HCT116 (cell line): ENCODE measurements at regions not wholly inside any gene's neighbourhood (a gene's known extent, or its start where the extent isn't known, plus 50 kb on each side); places are given as distances from the start of the nearest gene placed in this dataset.
A peak's percentile ranks its signal among the peaks of the same experiment; 100 is the strongest.

Source experiments
- ATAC-seq: fragments of 200-7000 bp; cut with Tn5 transposase; 2 replicates; pipeline ENCODE4 v1.9.1; 2020; ENCODE audit warnings: mild to moderate bottlenecking, moderate library complexity
- BruUV-seq: library from RNA; stranded (reverse); fragments of 400-500 nt; replicated peaks from 2 replicates; lab custom pipeline; 2021; lab: Mats Ljungman, UMichigan
- CTCF ChIA-PET: fragments of 300-600 bp; sonication (Branson Sonifier 250); formaldehyde crosslinking; loops from one replicate; lab custom pipeline; 2021; ENCODE audit warnings: antibody characterized with exemption; lab: Charles Lee
- POLR2A ChIA-PET: fragments of 300-600, 350-600 bp; sonication (Branson Sonifier 250); formaldehyde crosslinking; loops from one replicate; lab custom pipeline; 2021; ENCODE audit warnings: antibody characterized with exemption; lab: Charles Lee
- RAD21 ChIA-PET, 2 experiments: fragments of 300-600 bp; sonication (Branson Sonifier 250); formaldehyde crosslinking; loops; one replicate each; lab custom pipeline; 2023; ENCODE audit warnings: low total read pairs in 2 of 2; ENCODE audit not compliant: uncharacterized antibody in 2 of 2, unreplicated experiment in 2 of 2, low non-redundant PET in 1 of 2; lab: Charles Lee
- DNase-seq: peaks from one replicate; pipeline ENCODE4 v3.0.0-alpha.2; 2010; ENCODE audit warnings: low read depth, low spot score
- H2AFZ ChIP-seq: fragments of 200-600 bp; shearing (Covaris generic), sonication (generic); 2 replicates; pipeline ENCODE4 v1.6.1; 2017; ENCODE audit warnings: low read depth, mixed run types, mixed read lengths, antibody characterized with exemption, low read length; ENCODE audit not compliant: poor library complexity, severe bottlenecking
- H3K27ac ChIP-seq: 2 replicates; pipeline ENCODE4 v1.5.1; 2012; ENCODE audit warnings: low read depth, low read length
- H3K27me3 ChIP-seq: fragments of 200-600 bp; sonication (generic); 2 replicates; pipeline ENCODE4 v1.6.1; 2016; ENCODE audit warnings: mixed run types, low read length, mixed read lengths; ENCODE audit not compliant: insufficient read depth
- H3K36me3 ChIP-seq, 2 experiments: fragments of 200-500 bp in 1 of 2; fragments of 200-600 bp in 1 of 2; sonication (Bioruptor generic) in 1 of 2; sonication (generic) in 1 of 2; 2 replicates each; pipeline versions ENCODE4 v1.5.1 to v1.6.1; 2014 to 2016; ENCODE audit warnings: low read length in 2 of 2, inconsistent platforms in 1 of 2, mixed read lengths in 1 of 2, mixed run types in 1 of 2; ENCODE audit not compliant: insufficient read depth in 2 of 2, control insufficient read depth in 1 of 2
- H3K4me1 ChIP-seq, 2 experiments: fragments of 200-600 bp in 1 of 2; sonication (generic) in 1 of 2; 2 replicates each; pipeline versions ENCODE4 v1.5.1 to v1.6.1; 2012 to 2017; ENCODE audit warnings: low read length in 2 of 2, inconsistent platforms in 1 of 2, mild to moderate bottlenecking in 1 of 2, mixed read lengths in 1 of 2, mixed run types in 1 of 2, moderate library complexity in 1 of 2; ENCODE audit not compliant: insufficient read depth in 2 of 2, control insufficient read depth in 1 of 2
- H3K4me2 ChIP-seq: fragments of 200-600 bp; sonication (generic); 2 replicates; pipeline ENCODE4 v1.6.1; 2017; ENCODE audit warnings: mixed run types, low read length, mixed read lengths
- H3K4me3 ChIP-seq, 2 experiments: fragments of 200-600 bp in 1 of 2; sonication (generic) in 1 of 2; replicated peaks in 1 of 2; 2 replicates each; pipeline ENCODE4 v1.5.1; 2011 to 2016; ENCODE audit warnings: low read length in 2 of 2, control low read depth in 1 of 2, low read depth in 1 of 2, mild to moderate bottlenecking in 1 of 2, mixed read lengths in 1 of 2, mixed run types in 1 of 2
- H3K79me2 ChIP-seq: fragments of 200-600 bp; sonication (generic); 2 replicates; pipeline ENCODE4 v1.6.1; 2017; ENCODE audit warnings: mild to moderate bottlenecking, mixed run types, low read length, moderate library complexity, mixed read lengths; ENCODE audit not compliant: insufficient read depth
- H3K9ac ChIP-seq: fragments of 200-600 bp; sonication (generic); 2 replicates; pipeline ENCODE4 v1.6.1; 2016; ENCODE audit warnings: low read length, mixed read lengths
- H3K9me2 ChIP-seq: fragments of 200-600 bp; sonication (generic), shearing (Covaris generic); 2 replicates; pipeline ENCODE4 v1.6.1; 2017; ENCODE audit warnings: mixed run types, mild to moderate bottlenecking, moderate library complexity; ENCODE audit not compliant: insufficient read depth
- H3K9me3 ChIP-seq, 2 experiments: fragments of 200-500 bp in 1 of 2; fragments of 200-600 bp in 1 of 2; sonication (Bioruptor generic) in 1 of 2; sonication (generic) in 1 of 2; 2 replicates each; pipeline ENCODE4 v1.6.1; 2014 to 2017; ENCODE audit warnings: low read length in 2 of 2, mixed read lengths in 2 of 2, inconsistent platforms in 1 of 2, low read depth in 1 of 2, mild to moderate bottlenecking in 1 of 2, mixed run types in 1 of 2, moderate library complexity in 1 of 2; ENCODE audit not compliant: control insufficient read depth in 1 of 2, insufficient read depth in 1 of 2
- H4K20me1 ChIP-seq: fragments of 200-600 bp; sonication (generic), shearing (Covaris generic); 2 replicates; pipeline ENCODE4 v1.6.1; 2017; ENCODE audit warnings: mixed run types, mild to moderate bottlenecking, moderate library complexity; ENCODE audit not compliant: insufficient read depth
- EGR1 ChIP-seq: IDR thresholded peaks from 2 replicates; pipeline ENCODE4 v1.6.1; 2012; ENCODE audit warnings: low read depth
- FOSL1 ChIP-seq: IDR thresholded peaks from 2 replicates; pipeline ENCODE4 v1.6.1; 2012; ENCODE audit warnings: low read depth
- POLR2AphosphoS5 ChIP-seq: IDR thresholded peaks from 2 replicates; pipeline ENCODE4 v1.6.1; 2011; ENCODE audit warnings: mild to moderate bottlenecking, low read depth, low read length, moderate library complexity
- intact Hi-C: fragments of 100-400 bp; cut with micrococcal nuclease; formaldehyde crosslinking; loops from 2 replicates; pipeline ENCODE4 v1.10.0; 2022
- TF ChIP-seq, protein P1 (sequence below), 3 experiments: fragments of 200-600 bp in 1 of 3; sonication (generic) in 1 of 3; IDR thresholded peaks in 2 of 3; conservative IDR thresholded peaks in 1 of 3; 2 replicates each; pipeline ENCODE4 v1.5.1; 2012 to 2017; ENCODE audit warnings: low read depth in 2 of 3, low read length in 2 of 3, antibody characterized with exemption in 1 of 3, borderline replicate concordance in 1 of 3, control low read depth in 1 of 3, mild to moderate bottlenecking in 1 of 3, mixed read lengths in 1 of 3, mixed run types in 1 of 3, moderate library complexity in 1 of 3; ENCODE audit not compliant: insufficient read depth in 1 of 3

DNA sequence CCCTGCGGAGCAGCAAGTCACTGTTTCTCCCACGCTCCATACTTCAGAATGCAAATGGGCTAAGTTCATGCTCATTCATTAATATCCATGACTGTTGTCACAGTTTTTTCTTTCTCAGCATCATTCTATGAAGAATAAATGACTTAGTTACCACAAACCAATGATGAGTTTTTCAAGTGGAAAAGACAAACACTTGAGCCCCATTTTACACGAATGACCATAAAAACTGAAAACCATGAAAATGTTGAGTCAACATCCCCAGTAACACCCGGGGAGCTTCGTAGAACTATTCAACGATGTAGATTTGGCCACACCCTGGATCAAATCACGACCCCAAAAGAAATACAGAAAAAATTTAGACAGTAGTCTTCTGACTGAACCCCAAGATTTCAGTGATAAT is 99.8 kb upstream of the GJB6 start:
- ChIA-PET CTCF (no interaction called here), POLR2A (no interaction called here), RAD21 (no interaction called here)
- ATAC-seq: no peak
- BruUV-seq: no TSS peak
- intact Hi-C loops: no loop called here
- DNase-seq: no peak
- no peaks in the 10 kb centered on the region for H3K9me3 ChIP-seq
- no peak overlapping the region for H3K27ac ChIP-seq
- no peak for TF ChIP-seq EGR1
- H3K4me3 ChIP-seq: no peak overlapping the region
- H3K36me3 ChIP-seq: no peaks in the 10 kb centered on the region
- H3K27me3 ChIP-seq: no peaks in the 10 kb centered on the region
- H4K20me1 ChIP-seq: no peaks in the 10 kb centered on the region
- no peak overlapping the region for H3K4me2 ChIP-seq
- H3K4me1 ChIP-seq: no peaks in the 10 kb centered on the region
- H3K9ac ChIP-seq: no peak overlapping the region
- no peaks in the 10 kb centered on the region for H3K9me2 ChIP-seq
- H3K79me2 ChIP-seq: no peaks in the 10 kb centered on the region
- no peak overlapping the region for H2AFZ ChIP-seq

DNA sequence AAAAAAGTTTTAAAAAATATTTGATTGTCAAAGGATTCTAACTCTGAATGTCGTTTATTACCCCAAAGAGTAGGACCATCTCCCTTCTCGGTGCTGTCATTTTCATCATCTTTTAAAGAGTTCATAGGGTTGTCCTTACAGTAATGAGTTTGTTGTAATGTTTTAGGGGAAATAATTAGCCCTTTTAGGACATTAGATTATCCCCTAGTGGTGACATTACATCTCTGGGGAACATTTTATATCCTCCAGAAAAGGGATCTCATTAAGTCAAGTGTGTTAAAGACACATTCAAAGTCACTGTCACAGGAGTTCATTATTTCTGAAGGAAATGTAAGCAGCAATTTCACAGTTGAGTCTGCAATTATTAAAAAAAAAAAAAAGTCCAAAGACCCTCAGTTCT is 99.3 kb upstream of the GJB6 start:
- H3K9me2 ChIP-seq: no peaks in the 10 kb centered on the region
- H4K20me1 ChIP-seq: no peaks in the 10 kb centered on the region
- H3K4me2 ChIP-seq: no peak overlapping the region
- H3K9ac ChIP-seq: no peak overlapping the region
- intact Hi-C loops: no loop called here
- POLR2A ChIA-PET: no interaction called here
- H3K36me3 ChIP-seq: no peaks in the 10 kb centered on the region
- no peaks in the 10 kb centered on the region for H3K4me1 ChIP-seq
- no peaks in the 10 kb centered on the region for H3K9me3 ChIP-seq
- CTCF ChIA-PET: no interaction called here
- no peaks in the 10 kb centered on the region for H3K79me2 ChIP-seq
- ATAC-seq (no peak), DNase-seq (no peak)
- RAD21 ChIA-PET: no interaction called here
- no peak overlapping the region for H2AFZ ChIP-seq
- no peak overlapping the region for H3K4me3 ChIP-seq
- TF ChIP-seq POLR2AphosphoS5 (no peak), FOSL1 (no peak), EGR1 (no peak)
- TF ChIP-seq, protein P1, sequence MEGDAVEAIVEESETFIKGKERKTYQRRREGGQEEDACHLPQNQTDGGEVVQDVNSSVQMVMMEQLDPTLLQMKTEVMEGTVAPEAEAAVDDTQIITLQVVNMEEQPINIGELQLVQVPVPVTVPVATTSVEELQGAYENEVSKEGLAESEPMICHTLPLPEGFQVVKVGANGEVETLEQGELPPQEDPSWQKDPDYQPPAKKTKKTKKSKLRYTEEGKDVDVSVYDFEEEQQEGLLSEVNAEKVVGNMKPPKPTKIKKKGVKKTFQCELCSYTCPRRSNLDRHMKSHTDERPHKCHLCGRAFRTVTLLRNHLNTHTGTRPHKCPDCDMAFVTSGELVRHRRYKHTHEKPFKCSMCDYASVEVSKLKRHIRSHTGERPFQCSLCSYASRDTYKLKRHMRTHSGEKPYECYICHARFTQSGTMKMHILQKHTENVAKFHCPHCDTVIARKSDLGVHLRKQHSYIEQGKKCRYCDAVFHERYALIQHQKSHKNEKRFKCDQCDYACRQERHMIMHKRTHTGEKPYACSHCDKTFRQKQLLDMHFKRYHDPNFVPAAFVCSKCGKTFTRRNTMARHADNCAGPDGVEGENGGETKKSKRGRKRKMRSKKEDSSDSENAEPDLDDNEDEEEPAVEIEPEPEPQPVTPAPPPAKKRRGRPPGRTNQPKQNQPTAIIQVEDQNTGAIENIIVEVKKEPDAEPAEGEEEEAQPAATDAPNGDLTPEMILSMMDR (IDR thresholded peaks at IDR 0.05 in 2 of 3, conservative IDR thresholded peaks at IDR 0.05 in 1 of 3; ENCODE audit: borderline replicate concordance in 1 of 3, insufficient read depth in 1 of 3, low read depth in 2 of 3, low read length in 2 of 3): peak in 1 of 3 experiments; percentile 37; a peak in 2 of 6 replicates
- no TSS peak for BruUV-seq
- no peak overlapping the region for H3K27ac ChIP-seq
- no peaks in the 10 kb centered on the region for H3K27me3 ChIP-seq
